HTR-8/SVneo (cell line): ENCODE measurements at regions not wholly inside any gene's neighbourhood (a gene's known extent, or its start where the extent isn't known, plus 50 kb on each side); places are given as distances from the start of the nearest gene placed in this dataset.
A peak's percentile ranks its signal among the peaks of the same experiment; 100 is the strongest.
"Not testable (repeated sequence)": the region's sequence is repeated elsewhere in the genome, so short reads cannot be mapped to it uniquely, and the experiment has no call there.

Experiments used
- DNase-seq: peaks from one replicate; pipeline ENCODE4 v3.0.0; 2011; ENCODE audit warnings: low spot score, mixed read lengths; ENCODE audit not compliant: insufficient read length
- FAIRE-seq: peaks from 2 replicates; lab custom pipeline; 2011; peaks lifted over from hg19 to GRCh38; lab: Jason Lieb, UNC

- FAIRE-seq (no peak), DNase-seq (no peak)
These were observed 126.3 kb downstream of the HMHB1 start for GRCh38 chr5:143938230-143938629.

GRCh38 chr5:143946837-143947236 is 134.9 kb downstream of the HMHB1 start:
- DNase-seq = no peak
- FAIRE-seq = no peak

- no peak for DNase-seq
- no peak for FAIRE-seq
These were observed 135.4 kb downstream of the HMHB1 start for GRCh38 chr5:143947313-143947712.

- DNase-seq = no peak
- no peak for FAIRE-seq
These were observed 140.8 kb downstream of the HMHB1 start for GRCh38 chr5:143952809-143953208.

- no peak for FAIRE-seq
These were observed 141.9 kb downstream of the HMHB1 start for GRCh38 chr5:143953851-143954250.

GRCh38 chr5:143955141-143955540 is 143.2 kb downstream of the HMHB1 start:
- FAIRE-seq (no peak), DNase-seq (no peak)

More at GRCh38 chr5:143953851-143954250, 141.9 kb downstream of the HMHB1 start:
- no peak for DNase-seq

- DNase-seq (no peak), FAIRE-seq (no peak)
These were observed 145.5 kb downstream of the HMHB1 start for GRCh38 chr5:143957455-143957854.

- DNase-seq (no peak), FAIRE-seq (no peak)
These were observed 150.2 kb downstream of the HMHB1 start for GRCh38 chr5:143962201-143962600.

GRCh38 chr5:143964919-143965318 is 153.0 kb downstream of the HMHB1 start:
- FAIRE-seq (no peak), DNase-seq (no peak)

- no peak for FAIRE-seq
- DNase-seq = no peak
These were observed 154.3 kb downstream of the HMHB1 start for GRCh38 chr5:143966280-143966679.

GRCh38 chr5:143968071-143968878 is 156.3 kb downstream of the HMHB1 start:
- DNase-seq (peak; percentile 40), FAIRE-seq (peak; percentile 42)

GRCh38 chr5:143970159-143970558 is 158.2 kb downstream of the HMHB1 start:
- DNase-seq = no peak
- no peak for FAIRE-seq

GRCh38 chr5:143972068-143972467 is 160.1 kb downstream of the HMHB1 start:
- no peak for FAIRE-seq
- DNase-seq = no peak

GRCh38 chr5:143976055-143976454 is 164.1 kb downstream of the HMHB1 start:
- FAIRE-seq (no peak), DNase-seq (no peak)

- no peak for DNase-seq
- no peak for FAIRE-seq
These were observed 166.0 kb downstream of the HMHB1 start for GRCh38 chr5:143977891-143978461.

- no peak for FAIRE-seq
- no peak for DNase-seq
These were observed 167.2 kb downstream of the HMHB1 start for GRCh38 chr5:143979044-143979690.

GRCh38 chr5:143980506-143980905 is 168.5 kb downstream of the HMHB1 start:
- DNase-seq = no peak

GRCh38 chr5:143982957-143983356 is 171.0 kb downstream of the HMHB1 start:
- DNase-seq, FAIRE-seq: not testable (repeated sequence)

More at GRCh38 chr5:143980506-143980905, 168.5 kb downstream of the HMHB1 start:
- FAIRE-seq = no peak

- FAIRE-seq = peak; percentile 4
- peak; percentile 24 for DNase-seq
These were observed 174.0 kb downstream of the HMHB1 start for GRCh38 chr5:143985832-143986515.

- no peak for DNase-seq
- no peak for FAIRE-seq
These were observed 174.7 kb downstream of the HMHB1 start for GRCh38 chr5:143986516-143987212.
